ENCODE measurements at regions not wholly inside any gene's neighbourhood (a gene's known extent, or its start where the extent isn't known, plus 50 kb on each side); places are given as distances from the start of the nearest gene placed in this dataset.

GRCh38 chr4:180792541-180792940, 1450.7 kb upstream of the TENM3 start:
- no peak for DNase-seq

- DNase-seq = no peak
These were observed 1448.9 kb upstream of the TENM3 start for GRCh38 chr4:180794333-180794732.

- no peak for DNase-seq
These were observed 1445.1 kb upstream of the TENM3 start for GRCh38 chr4:180798036-180798577.

- no peak for DNase-seq
These were observed 1443.4 kb upstream of the TENM3 start for GRCh38 chr4:180799798-180800197.

- no peak for DNase-seq
These were observed 1438.1 kb upstream of the TENM3 start for GRCh38 chr4:180805101-180805500.

- DNase-seq = no peak
These were observed 1434.3 kb upstream of the TENM3 start for GRCh38 chr4:180808862-180809261.

GRCh38 chr4:180809439-180809838, 1433.8 kb upstream of the TENM3 start:
- no peak for DNase-seq

- no peak for DNase-seq
These were observed 1432.6 kb upstream of the TENM3 start for GRCh38 chr4:180810581-180810980.

- no peak for DNase-seq
These were observed 1431.6 kb upstream of the TENM3 start for GRCh38 chr4:180811556-180811955.

- DNase-seq = no peak
These were observed 1430.4 kb upstream of the TENM3 start for GRCh38 chr4:180812783-180813182.

GRCh38 chr4:180814875-180815417, 1428.3 kb upstream of the TENM3 start:
- DNase-seq = no peak

- no peak for DNase-seq
These were observed 1425.7 kb upstream of the TENM3 start for GRCh38 chr4:180817529-180817928.

- DNase-seq = no peak
These were observed 1420.1 kb upstream of the TENM3 start for GRCh38 chr4:180823108-180823507.

GRCh38 chr4:180827232-180828009, 1415.8 kb upstream of the TENM3 start:
- DNase-seq = no peak

GRCh38 chr4:180828455-180829018, 1414.7 kb upstream of the TENM3 start:
- peak; percentile 64 to 82 for DNase-seq

- no peak for DNase-seq
These were observed 1411.1 kb upstream of the TENM3 start for GRCh38 chr4:180832073-180832472.

- no peak for DNase-seq
These were observed 1403.1 kb upstream of the TENM3 start for GRCh38 chr4:180840142-180840541.

GRCh38 chr4:180850318-180850940, 1392.8 kb upstream of the TENM3 start:
- DNase-seq = no peak

- no peak for DNase-seq
These were observed 1390.5 kb upstream of the TENM3 start for GRCh38 chr4:180852738-180853137.

GRCh38 chr4:180855184-180855583, 1388.0 kb upstream of the TENM3 start:
- DNase-seq = no peak

GRCh38 chr4:180860089-180860720, 1383.0 kb upstream of the TENM3 start:
- no peak for DNase-seq

- no peak for DNase-seq
These were observed 1381.6 kb upstream of the TENM3 start for GRCh38 chr4:180861651-180862050.

Measured in NCI-H526 (cell line).